GM21367 (cell line): ENCODE measurements at regions not wholly inside any gene's neighbourhood (a gene's known extent, or its start where the extent isn't known, plus 50 kb on each side); places are given as distances from the start of the nearest gene placed in this dataset.
A peak's percentile ranks its signal among the peaks of the same experiment; 100 is the strongest.
"Not testable (repeated sequence)": the region's sequence is repeated elsewhere in the genome, so short reads cannot be mapped to it uniquely, and the experiment has no call there.

Experiments used
- ATAC-seq: cut with Tn5 transposase; IDR thresholded peaks from one replicate; pipeline ENCODE4 v1.9.1; 2021; ENCODE audit not compliant: unreplicated experiment

GRCh38 chr2:54065411-54065810, 50.0 kb upstream of the ACYP2 start:
- ATAC-seq, result no peak

GRCh38 chr2:54063967-54064535, 51.4 kb upstream of the ACYP2 start:
- no peak for ATAC-seq

- ATAC-seq, result no peak
Observed at GRCh38 chr2:54062401-54062800, 53.0 kb upstream of the ACYP2 start.

- ATAC-seq, result no peak
Observed at GRCh38 chr2:54061272-54061671, 54.1 kb upstream of the ACYP2 start.

- no peak for ATAC-seq
Observed at GRCh38 chr2:54059986-54060385, 55.4 kb upstream of the ACYP2 start.

GRCh38 chr2:54059504-54059903, 55.9 kb upstream of the ACYP2 start:
- no peak for ATAC-seq

- ATAC-seq, result no peak
Observed at GRCh38 chr2:54058449-54058848, 57.0 kb upstream of the ACYP2 start.

GRCh38 chr2:54054774-54055173, 60.6 kb upstream of the ACYP2 start:
- ATAC-seq, result no peak

- peak; percentile 67 for ATAC-seq
Observed at GRCh38 chr2:54054271-54054670, 61.1 kb upstream of the ACYP2 start.

GRCh38 chr2:54053830-54054229, 61.6 kb upstream of the ACYP2 start:
- peak; percentile 25 for ATAC-seq

GRCh38 chr2:54052825-54053718, 62.3 kb upstream of the ACYP2 start:
- no peak for ATAC-seq

GRCh38 chr2:54050445-54050844, 65.0 kb upstream of the ACYP2 start:
- no peak for ATAC-seq

GRCh38 chr2:54049365-54049764, 66.0 kb upstream of the ACYP2 start:
- ATAC-seq, result no peak

GRCh38 chr2:54048896-54049295, 66.5 kb upstream of the ACYP2 start:
- ATAC-seq, result not testable (repeated sequence)

- ATAC-seq, result no peak
Observed at GRCh38 chr2:54048117-54048785, 67.2 kb upstream of the ACYP2 start.

GRCh38 chr2:54047658-54048057, 67.8 kb upstream of the ACYP2 start:
- ATAC-seq, result no peak

- no peak for ATAC-seq
Observed at GRCh38 chr2:54047091-54047490, 68.3 kb upstream of the ACYP2 start.

GRCh38 chr2:54042897-54043620, 72.3 kb upstream of the PSME4 start:
- ATAC-seq, result no peak

- ATAC-seq, result no peak
Observed at GRCh38 chr2:54042341-54042740, 71.5 kb upstream of the PSME4 start.

- ATAC-seq, result no peak
Observed at GRCh38 chr2:54041135-54041534, 70.3 kb upstream of the PSME4 start.

- ATAC-seq, result no peak
Observed at GRCh38 chr2:54040685-54041084, 69.9 kb upstream of the PSME4 start.
